UCSD-AML1 (cell line): ENCODE measurements at regions not wholly inside any gene's neighbourhood (a gene's known extent, or its start where the extent isn't known, plus 50 kb on each side); places are given as distances from the start of the nearest gene placed in this dataset.

Experiments used
- DNase-seq: peaks from one replicate; lab custom pipeline; 2025; ENCODE audit not compliant: unreplicated experiment; lab: John Stamatoyannopoulos, UW

- no peak for DNase-seq
Observed at GRCh38 chr18:2086439-2086838, 484.9 kb downstream of the METTL4 start.

- DNase-seq: no peak
Observed at GRCh38 chr18:2087877-2088673, 483.2 kb downstream of the METTL4 start.

GRCh38 chr18:2089396-2089795 lies 481.9 kb downstream of the METTL4 start:
- DNase-seq: no peak

GRCh38 chr18:2091937-2092336 lies 479.4 kb downstream of the METTL4 start:
- DNase-seq: no peak

- DNase-seq: no peak
Observed at GRCh38 chr18:2096551-2096950, 474.8 kb downstream of the METTL4 start.

- no peak for DNase-seq
Observed at GRCh38 chr18:2100694-2101213, 470.6 kb downstream of the METTL4 start.

GRCh38 chr18:2102022-2102421 lies 469.3 kb downstream of the METTL4 start:
- no peak for DNase-seq

- DNase-seq: no peak
Observed at GRCh38 chr18:2103299-2103698, 468.0 kb downstream of the METTL4 start.

GRCh38 chr18:2104620-2105462 lies 466.5 kb downstream of the METTL4 start:
- DNase-seq: peak; percentile 58

- no peak for DNase-seq
Observed at GRCh38 chr18:2108591-2108990, 462.7 kb downstream of the METTL4 start.

- no peak for DNase-seq
Observed at GRCh38 chr18:2111456-2111855, 459.8 kb downstream of the METTL4 start.

- DNase-seq: no peak
Observed at GRCh38 chr18:2112435-2113045, 458.8 kb downstream of the METTL4 start.

- no peak for DNase-seq
Observed at GRCh38 chr18:2114289-2114688, 457.0 kb downstream of the METTL4 start.

- no peak for DNase-seq
Observed at GRCh38 chr18:2114765-2115164, 456.5 kb downstream of the METTL4 start.

- no peak for DNase-seq
Observed at GRCh38 chr18:2121224-2121623, 450.1 kb downstream of the METTL4 start.

- DNase-seq: no peak
Observed at GRCh38 chr18:2123077-2123476, 448.2 kb downstream of the METTL4 start.

GRCh38 chr18:2134364-2134763 lies 436.9 kb downstream of the METTL4 start:
- DNase-seq: no peak

- DNase-seq: no peak
Observed at GRCh38 chr18:2135309-2135708, 436.0 kb downstream of the METTL4 start.

- no peak for DNase-seq
Observed at GRCh38 chr18:2138552-2138951, 432.8 kb downstream of the METTL4 start.

GRCh38 chr18:2139691-2140090 lies 431.6 kb downstream of the METTL4 start:
- no peak for DNase-seq

GRCh38 chr18:2143636-2144035 lies 427.7 kb downstream of the METTL4 start:
- DNase-seq: no peak

- no peak for DNase-seq
Observed at GRCh38 chr18:2144811-2145210, 426.5 kb downstream of the METTL4 start.
